ENCODE measurements at regions not wholly inside any gene's neighbourhood (a gene's known extent, or its start where the extent isn't known, plus 50 kb on each side); places are given as distances from the start of the nearest gene placed in this dataset.

DNA sequence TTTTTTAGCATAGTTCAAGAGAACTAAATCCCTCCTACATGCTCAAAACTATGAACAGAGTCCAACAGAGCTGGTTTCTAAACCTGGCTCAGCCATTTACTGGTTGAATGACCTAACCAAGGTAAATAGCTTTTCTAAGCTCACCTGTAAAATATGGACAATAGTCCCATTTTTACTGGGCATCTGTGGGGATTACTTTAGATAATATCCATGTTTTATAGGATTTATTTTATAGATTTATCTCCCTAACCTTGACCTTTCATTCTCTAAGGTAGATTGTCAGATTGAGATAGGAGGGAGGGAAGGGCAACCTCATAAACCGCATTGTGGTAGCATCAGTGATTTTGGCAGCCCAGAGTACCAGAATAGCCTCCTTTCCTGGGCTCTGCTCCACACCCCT, 178.5 kb upstream of the TOX3 start:
- TF ChIP-seq FOXM1 (IDR thresholded peaks at IDR 0.05; ENCODE audit: borderline replicate concordance, low read depth) (no peak), TAF1 (IDR thresholded peaks at IDR 0.05; ENCODE audit: low read depth) (no peak), EP300 (IDR thresholded peaks at IDR 0.05; ENCODE audit: borderline replicate concordance) (no peak), YY1 (IDR thresholded peaks at IDR 0.05; ENCODE audit: low read depth) (no peak)
- TF ChIP-seq, protein P1, sequence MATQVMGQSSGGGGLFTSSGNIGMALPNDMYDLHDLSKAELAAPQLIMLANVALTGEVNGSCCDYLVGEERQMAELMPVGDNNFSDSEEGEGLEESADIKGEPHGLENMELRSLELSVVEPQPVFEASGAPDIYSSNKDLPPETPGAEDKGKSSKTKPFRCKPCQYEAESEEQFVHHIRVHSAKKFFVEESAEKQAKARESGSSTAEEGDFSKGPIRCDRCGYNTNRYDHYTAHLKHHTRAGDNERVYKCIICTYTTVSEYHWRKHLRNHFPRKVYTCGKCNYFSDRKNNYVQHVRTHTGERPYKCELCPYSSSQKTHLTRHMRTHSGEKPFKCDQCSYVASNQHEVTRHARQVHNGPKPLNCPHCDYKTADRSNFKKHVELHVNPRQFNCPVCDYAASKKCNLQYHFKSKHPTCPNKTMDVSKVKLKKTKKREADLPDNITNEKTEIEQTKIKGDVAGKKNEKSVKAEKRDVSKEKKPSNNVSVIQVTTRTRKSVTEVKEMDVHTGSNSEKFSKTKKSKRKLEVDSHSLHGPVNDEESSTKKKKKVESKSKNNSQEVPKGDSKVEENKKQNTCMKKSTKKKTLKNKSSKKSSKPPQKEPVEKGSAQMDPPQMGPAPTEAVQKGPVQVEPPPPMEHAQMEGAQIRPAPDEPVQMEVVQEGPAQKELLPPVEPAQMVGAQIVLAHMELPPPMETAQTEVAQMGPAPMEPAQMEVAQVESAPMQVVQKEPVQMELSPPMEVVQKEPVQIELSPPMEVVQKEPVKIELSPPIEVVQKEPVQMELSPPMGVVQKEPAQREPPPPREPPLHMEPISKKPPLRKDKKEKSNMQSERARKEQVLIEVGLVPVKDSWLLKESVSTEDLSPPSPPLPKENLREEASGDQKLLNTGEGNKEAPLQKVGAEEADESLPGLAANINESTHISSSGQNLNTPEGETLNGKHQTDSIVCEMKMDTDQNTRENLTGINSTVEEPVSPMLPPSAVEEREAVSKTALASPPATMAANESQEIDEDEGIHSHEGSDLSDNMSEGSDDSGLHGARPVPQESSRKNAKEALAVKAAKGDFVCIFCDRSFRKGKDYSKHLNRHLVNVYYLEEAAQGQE (IDR thresholded peaks at IDR 0.05; ENCODE audit: low read depth), result no peak

Measured in Ishikawa (cell line).